D721Med (cell line): ENCODE measurements at regions not wholly inside any gene's neighbourhood (a gene's known extent, or its start where the extent isn't known, plus 50 kb on each side); places are given as distances from the start of the nearest gene placed in this dataset.

Experiments
- DNase-seq: peaks from one replicate; pipeline ENCODE4 v3.0.0; 2011; ENCODE audit warnings: low spot score; ENCODE audit not compliant: insufficient read length
- FAIRE-seq: peaks from 2 replicates; lab custom pipeline; 2011; peaks lifted over from hg19 to GRCh38; lab: Jason Lieb, UNC
- CTCF ChIP-seq: IDR thresholded peaks from 2 replicates; pipeline ENCODE4 v1.5.1; 2012; ENCODE audit warnings: mild to moderate bottlenecking, control low read depth; ENCODE audit not compliant: insufficient read depth; ENCODE audit errors: missing control alignments

- no peak for FAIRE-seq
- no peak for TF ChIP-seq CTCF
- no peak for DNase-seq
These were observed 65.1 kb upstream of the PRR20A start for GRCh38 chr13:57075588-57075987.

GRCh38 chr13:57087006-57087405, 53.7 kb upstream of the PRR20A start:
- no peak for DNase-seq
- no peak for FAIRE-seq
- no peak for TF ChIP-seq CTCF
